GM12864 (cell line): ENCODE measurements at regions not wholly inside any gene's neighbourhood (a gene's known extent, or its start where the extent isn't known, plus 50 kb on each side); places are given as distances from the start of the nearest gene placed in this dataset.
A peak's percentile ranks its signal among the peaks of the same experiment; 100 is the strongest.

ENCODE experiments used
- DNase-seq: peaks from one replicate; pipeline ENCODE4 v3.0.0-alpha.2; 2011; ENCODE audit warnings: low read depth
- H3K4me3 ChIP-seq: 2 replicates; pipeline ENCODE4 v1.5.1; 2011; ENCODE audit warnings: mild to moderate bottlenecking, low read depth, low read length, control low read depth
- CTCF ChIP-seq: IDR thresholded peaks from 2 replicates; pipeline ENCODE4 v1.5.1; 2011; ENCODE audit warnings: low read depth, mild to moderate bottlenecking, moderate library complexity, low read length, control low read depth, inconsistent platforms; ENCODE audit errors: missing control alignments

- no peak for DNase-seq
- H3K4me3 ChIP-seq, result no peak overlapping the region
These were observed 85.1 kb upstream of the ADAD1 start for GRCh38 chr4:122293374-122294365.

GRCh38 chr4:122297694-122298093 is 81.1 kb upstream of the ADAD1 start:
- no peak for TF ChIP-seq CTCF
- no peak for DNase-seq
- no peak overlapping the region for H3K4me3 ChIP-seq

More at GRCh38 chr4:122293374-122294365, 85.1 kb upstream of the ADAD1 start:
- no peak for TF ChIP-seq CTCF

GRCh38 chr4:122300776-122301175 is 78.0 kb upstream of the ADAD1 start:
- TF ChIP-seq CTCF, result peak; percentile 6

GRCh38 chr4:122305853-122306252 is 73.0 kb upstream of the ADAD1 start:
- no peak overlapping the region for H3K4me3 ChIP-seq
- no peak for DNase-seq
- TF ChIP-seq CTCF, result no peak

More at GRCh38 chr4:122300776-122301175, 78.0 kb upstream of the ADAD1 start:
- no peak overlapping the region for H3K4me3 ChIP-seq
- DNase-seq, result no peak

- peak; percentile 17 for TF ChIP-seq CTCF
- DNase-seq, result no peak
- no peak overlapping the region for H3K4me3 ChIP-seq
These were observed 68.7 kb upstream of the ADAD1 start for GRCh38 chr4:122309988-122310626.

- no peak overlapping the region for H3K4me3 ChIP-seq
- no peak for DNase-seq
- no peak for TF ChIP-seq CTCF
These were observed 65.7 kb upstream of the ADAD1 start for GRCh38 chr4:122313006-122313646.
